ENCODE measurements at regions not wholly inside any gene's neighbourhood (a gene's known extent, or its start where the extent isn't known, plus 50 kb on each side); places are given as distances from the start of the nearest gene placed in this dataset.

- H3K9ac ChIP-seq (ENCODE audit: low read length) = no peak overlapping the region
- H3K79me2 ChIP-seq (ENCODE audit: low read length) = no peaks in the 10 kb centered on the region
- no peak for TF ChIP-seq EZH2phosphoT487 (IDR thresholded peaks at IDR 0.05; ENCODE audit: low read depth)
- TF ChIP-seq CTCF (IDR thresholded peaks at IDR 0.05; ENCODE audit: low read depth, low read length) = no peak
- H3K9me3 ChIP-seq (ENCODE audit: insufficient read depth, low read length) = no peaks in the 10 kb centered on the region
- H3K4me1 ChIP-seq (ENCODE audit: low read length) = no peaks in the 10 kb centered on the region
- H4K20me1 ChIP-seq (ENCODE audit: insufficient read depth, low read length) = no peaks in the 10 kb centered on the region
- no peaks in the 10 kb centered on the region for H3K27me3 ChIP-seq (ENCODE audit: low read depth, low read length)
- no peak overlapping the region for H3K4me2 ChIP-seq (ENCODE audit: low read length)
- H3K4me3 ChIP-seq (ENCODE audit: low read length) = no peak overlapping the region
- no peaks in the 10 kb centered on the region for H3K36me3 ChIP-seq (replicated peaks; ENCODE audit: low read depth, low read length)
- H2AFZ ChIP-seq (ENCODE audit: low read depth, low read length) = no peak overlapping the region
- no peak overlapping the region for H3K27ac ChIP-seq (ENCODE audit: low read length)
Measured at GRCh38 chr21:14707511-14708020, 161.5 kb upstream of the SAMSN1 start.

- no peaks in the 10 kb centered on the region for H3K27me3 ChIP-seq (ENCODE audit: low read depth, low read length)
- no peak overlapping the region for H3K4me2 ChIP-seq (ENCODE audit: low read length)
- no peak overlapping the region for H3K4me3 ChIP-seq (ENCODE audit: low read length)
- no peaks in the 10 kb centered on the region for H4K20me1 ChIP-seq (ENCODE audit: insufficient read depth, low read length)
- H2AFZ ChIP-seq (ENCODE audit: low read depth, low read length) = no peak overlapping the region
- no peaks in the 10 kb centered on the region for H3K4me1 ChIP-seq (ENCODE audit: low read length)
- no peaks in the 10 kb centered on the region for H3K36me3 ChIP-seq (replicated peaks; ENCODE audit: low read depth, low read length)
- H3K27ac ChIP-seq (ENCODE audit: low read length) = no peak overlapping the region
- H3K9me3 ChIP-seq (ENCODE audit: insufficient read depth, low read length) = no peaks in the 10 kb centered on the region
- TF ChIP-seq EZH2phosphoT487 (IDR thresholded peaks at IDR 0.05; ENCODE audit: low read depth) = no peak
- no peak for TF ChIP-seq CTCF (IDR thresholded peaks at IDR 0.05; ENCODE audit: low read depth, low read length)
- H3K79me2 ChIP-seq (ENCODE audit: low read length) = no peaks in the 10 kb centered on the region
- H3K9ac ChIP-seq (ENCODE audit: low read length) = no peak overlapping the region
Measured at GRCh38 chr21:14706712-14707510, 160.8 kb upstream of the SAMSN1 start.

GRCh38 chr21:14699433-14700407 lies 153.6 kb upstream of the SAMSN1 start:
- Histone ChIP-seq H4K20me1 (ENCODE audit: insufficient read depth, low read length) (no peaks in the 10 kb centered on the region), H3K9ac (ENCODE audit: low read length) (no peak overlapping the region), H3K27ac (ENCODE audit: low read length) (no peak overlapping the region), H3K36me3 (replicated peaks; ENCODE audit: low read depth, low read length) (no peaks in the 10 kb centered on the region), H3K9me3 (ENCODE audit: insufficient read depth, low read length) (no peaks in the 10 kb centered on the region), H2AFZ (ENCODE audit: low read depth, low read length) (no peak overlapping the region), H3K79me2 (ENCODE audit: low read length) (no peaks in the 10 kb centered on the region), H3K4me1 (ENCODE audit: low read length) (no peaks in the 10 kb centered on the region), H3K27me3 (ENCODE audit: low read depth, low read length) (no peaks in the 10 kb centered on the region), H3K4me2 (ENCODE audit: low read length) (no peak overlapping the region), H3K4me3 (ENCODE audit: low read length) (no peak overlapping the region)
- TF ChIP-seq CTCF (IDR thresholded peaks at IDR 0.05; ENCODE audit: low read depth, low read length) = no peak
- no peak for TF ChIP-seq EZH2phosphoT487 (IDR thresholded peaks at IDR 0.05; ENCODE audit: low read depth)

GRCh38 chr21:14697769-14698168 lies 151.7 kb upstream of the SAMSN1 start:
- Histone ChIP-seq H3K79me2 (ENCODE audit: low read length) (no peaks in the 10 kb centered on the region), H3K9me3 (ENCODE audit: insufficient read depth, low read length) (no peaks in the 10 kb centered on the region), H4K20me1 (ENCODE audit: insufficient read depth, low read length) (no peaks in the 10 kb centered on the region), H3K4me2 (ENCODE audit: low read length) (no peak overlapping the region), H3K27ac (ENCODE audit: low read length) (no peak overlapping the region), H3K4me1 (ENCODE audit: low read length) (no peaks in the 10 kb centered on the region), H3K4me3 (ENCODE audit: low read length) (no peak overlapping the region), H3K9ac (ENCODE audit: low read length) (no peak overlapping the region), H2AFZ (ENCODE audit: low read depth, low read length) (no peak overlapping the region), H3K36me3 (replicated peaks; ENCODE audit: low read depth, low read length) (no peaks in the 10 kb centered on the region), H3K27me3 (ENCODE audit: low read depth, low read length) (no peaks in the 10 kb centered on the region)
- no peak for TF ChIP-seq EZH2phosphoT487 (IDR thresholded peaks at IDR 0.05; ENCODE audit: low read depth)
- TF ChIP-seq CTCF (IDR thresholded peaks at IDR 0.05; ENCODE audit: low read depth, low read length) = no peak

Data from OCI-LY3 (cell line).